Psoas muscle (tissue), 7 donors: ENCODE measurements at regions not wholly inside any gene's neighbourhood (a gene's known extent, or its start where the extent isn't known, plus 50 kb on each side); places are given as distances from the start of the nearest gene placed in this dataset.

Source experiments
- ATAC-seq, 4 donors: fragments of 200-7000 bp; cut with Tn5 transposase; one replicate each; pipeline ENCODE4 v1.9.1; 2020; ENCODE audit warnings: moderate library complexity in 3 of 4, mild to moderate bottlenecking in 2 of 4
- DNase-seq, 2 donors: peaks; one replicate each; pipeline ENCODE4 v3.0.0-alpha.2; 2020
- H3K27ac ChIP-seq: fragments of 200-600 bp; one replicate; pipeline ENCODE4 v1.8.0; 2022
- H3K27me3 ChIP-seq, 3 donors: fragments of 200-600 bp in 1 of 3; one replicate each; pipeline versions ENCODE4 v1.6.1 to v1.8.0; 2013 to 2022; ENCODE audit warnings: low read length in 2 of 3, mild to moderate bottlenecking in 2 of 3, moderate library complexity in 1 of 3; ENCODE audit not compliant: insufficient read depth in 3 of 3
- H3K36me3 ChIP-seq, 2 donors: fragments of 200-600 bp in 1 of 2; one replicate each; pipeline versions ENCODE4 v1.6.1 to v1.8.0; 2013 to 2022; ENCODE audit warnings: low read depth in 1 of 2, mild to moderate bottlenecking in 1 of 2, moderate library complexity in 1 of 2; ENCODE audit not compliant: insufficient read depth in 1 of 2
- H3K4me1 ChIP-seq: fragments of 200-600 bp; one replicate; pipeline ENCODE4 v1.8.0; 2022
- H3K4me3 ChIP-seq: fragments of 200-600 bp; one replicate; pipeline ENCODE4 v1.8.0; 2022; ENCODE audit warnings: mild to moderate bottlenecking
- H3K9me3 ChIP-seq: fragments of 200-600 bp; one replicate; pipeline ENCODE4 v1.8.0; 2022
- CTCF ChIP-seq: fragments of 200-600 bp; IDR thresholded peaks from one replicate; pipeline ENCODE4 v1.8.0; 2022; ENCODE audit warnings: antibody characterized with exemption
- WGBS, 3 donors: extraction: QIAGEN DNeasy Blood & Tissue Kit; methylation state at CpG; one replicate each; pipeline versions ENCODE4 v1.1.6 to v1.1.7; 2013; 5-methylcytosine and 5-hydroxymethylcytosine counted together
- intact Hi-C, 2 donors: fragments of 100-400 bp; cut with DNase I; formaldehyde crosslinking; loops; one replicate each; pipeline versions ENCODE4 v1.11.0 to v1.14.2; 2022
- donor health status: healthy with polysubstance abuse.
- donor health status: DM: no; HTN: no; CAD: no; lungs with moderate emphysema.
- donor health status: Bipolar disorder and iron deficiency.
- donor health status: healthy.
- donor health status: DM: yes; HTN: yes; CAD: no.
- donor health status: DM: no; HTN: no; CAD: no.
- donor health status: DM: yes; HTN: yes; CAD: no.

GRCh38 chr15:92565351-92566125, 90.0 kb downstream of the FAM174B start:
- Histone ChIP-seq H3K9me3 (no peaks in the 10 kb centered on the region), H3K27ac (no peak overlapping the region), H3K4me3 (no peak overlapping the region), H3K27me3 (no peaks in the 10 kb centered on the region), H3K4me1 (no peaks in the 10 kb centered on the region), H3K36me3 (no peaks in the 10 kb centered on the region)
- no peak for ATAC-seq
- no peak for TF ChIP-seq CTCF
- DNase-seq: no peak
- 71 to 94% (median 89%) methylated on average over 5 of the region's 5 CpGs for WGBS, 3 donors
- intact Hi-C loops: no loop called here

GRCh38 chr15:92561754-92562153, 93.8 kb downstream of the FAM174B start:
- Histone ChIP-seq H3K36me3 (no peaks in the 10 kb centered on the region), H3K27ac (no peak overlapping the region), H3K4me3 (no peak overlapping the region), H3K9me3 (no peaks in the 10 kb centered on the region), H3K4me1 (no peaks in the 10 kb centered on the region), H3K27me3 (no peaks in the 10 kb centered on the region)
- DNase-seq (no peak), ATAC-seq (no peak)
- intact Hi-C loops: no loop called here
- WGBS, 3 donors: 83 to 95% (median 87%) methylated on average over 5 of the region's 5 CpGs
- no peak for TF ChIP-seq CTCF

- Histone ChIP-seq H3K4me1 (no peaks in the 10 kb centered on the region), H3K27ac (no peak overlapping the region), H3K9me3 (no peaks in the 10 kb centered on the region), H3K36me3 (no peaks in the 10 kb centered on the region), H3K27me3 (no peaks in the 10 kb centered on the region), H3K4me3 (no peak overlapping the region)
- ATAC-seq: no peak
- DNase-seq: no peak
- TF ChIP-seq CTCF: no peak
- intact Hi-C loops: no loop called here
- WGBS, 3 donors: 75 to 94% (median 89%) methylated on average over 1 of the region's 1 CpG
Observed at GRCh38 chr15:92553317-92553716, 102.3 kb downstream of the FAM174B start.

GRCh38 chr15:92545996-92546395, 109.6 kb downstream of the FAM174B start:
- ATAC-seq (no peak), DNase-seq (no peak)
- intact Hi-C loops: no loop called here
- no peaks in the 10 kb centered on the region for H3K36me3 ChIP-seq
- no peak overlapping the region for H3K4me3 ChIP-seq
- peaks cover 0 to 1% (median 0%) of the 10 kb centered on the region in 3 donors for H3K27me3 ChIP-seq
- TF ChIP-seq CTCF: no peak
- H3K9me3 ChIP-seq: no peaks in the 10 kb centered on the region
- no peaks in the 10 kb centered on the region for H3K4me1 ChIP-seq
- H3K27ac ChIP-seq: no peak overlapping the region
